SK-N-SH (cell line): ENCODE measurements at regions not wholly inside any gene's neighbourhood (a gene's known extent, or its start where the extent isn't known, plus 50 kb on each side); places are given as distances from the start of the nearest gene placed in this dataset.

Experiments
- FOSL2 ChIP-seq: IDR thresholded peaks from 2 replicates; pipeline ENCODE4 v1.4.0; 2012; ENCODE audit warnings: low read depth, mild to moderate bottlenecking, moderate library complexity, borderline replicate concordance
- YY1 ChIP-seq: IDR thresholded peaks from 2 replicates; pipeline ENCODE4 v1.4.0; 2012; ENCODE audit warnings: low read depth, mild to moderate bottlenecking
- TF ChIP-seq, protein P1 (sequence below): fragments of 200-600 bp; sonication (generic); IDR thresholded peaks from 2 replicates; pipeline ENCODE4 v1.6.1; 2017; ENCODE audit warnings: antibody characterized with exemption, mild to moderate bottlenecking, moderate library complexity
- TF ChIP-seq, protein P2 (sequence below): fragments of 150-350 bp; IDR thresholded peaks from 2 replicates; pipeline ENCODE4 v1.6.1; 2017; ENCODE audit warnings: antibody characterized with exemption, low read length, low read depth, borderline replicate concordance

DNA sequence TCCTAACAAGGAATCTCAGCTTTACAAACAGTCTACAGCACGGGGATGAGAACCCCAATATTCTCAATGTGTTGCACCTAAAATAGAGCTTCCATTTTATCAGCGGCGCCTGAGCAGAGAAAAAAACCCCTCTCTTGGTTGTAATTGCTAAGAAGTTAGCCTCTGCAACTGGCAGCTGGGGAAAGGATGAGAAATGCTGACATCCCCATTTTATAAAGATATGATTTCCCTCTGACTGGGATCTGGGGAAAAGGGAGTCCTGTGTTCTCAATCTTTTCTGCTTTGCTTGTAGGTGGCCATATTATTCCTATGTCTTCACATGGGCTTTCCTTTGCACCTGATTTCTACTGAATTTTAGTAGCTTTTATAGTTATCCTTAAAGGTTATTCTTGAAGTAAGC is 981.4 kb upstream of the DDX18 start:
- TF ChIP-seq, protein P1, sequence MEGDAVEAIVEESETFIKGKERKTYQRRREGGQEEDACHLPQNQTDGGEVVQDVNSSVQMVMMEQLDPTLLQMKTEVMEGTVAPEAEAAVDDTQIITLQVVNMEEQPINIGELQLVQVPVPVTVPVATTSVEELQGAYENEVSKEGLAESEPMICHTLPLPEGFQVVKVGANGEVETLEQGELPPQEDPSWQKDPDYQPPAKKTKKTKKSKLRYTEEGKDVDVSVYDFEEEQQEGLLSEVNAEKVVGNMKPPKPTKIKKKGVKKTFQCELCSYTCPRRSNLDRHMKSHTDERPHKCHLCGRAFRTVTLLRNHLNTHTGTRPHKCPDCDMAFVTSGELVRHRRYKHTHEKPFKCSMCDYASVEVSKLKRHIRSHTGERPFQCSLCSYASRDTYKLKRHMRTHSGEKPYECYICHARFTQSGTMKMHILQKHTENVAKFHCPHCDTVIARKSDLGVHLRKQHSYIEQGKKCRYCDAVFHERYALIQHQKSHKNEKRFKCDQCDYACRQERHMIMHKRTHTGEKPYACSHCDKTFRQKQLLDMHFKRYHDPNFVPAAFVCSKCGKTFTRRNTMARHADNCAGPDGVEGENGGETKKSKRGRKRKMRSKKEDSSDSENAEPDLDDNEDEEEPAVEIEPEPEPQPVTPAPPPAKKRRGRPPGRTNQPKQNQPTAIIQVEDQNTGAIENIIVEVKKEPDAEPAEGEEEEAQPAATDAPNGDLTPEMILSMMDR = no peak
- TF ChIP-seq, protein P2, sequence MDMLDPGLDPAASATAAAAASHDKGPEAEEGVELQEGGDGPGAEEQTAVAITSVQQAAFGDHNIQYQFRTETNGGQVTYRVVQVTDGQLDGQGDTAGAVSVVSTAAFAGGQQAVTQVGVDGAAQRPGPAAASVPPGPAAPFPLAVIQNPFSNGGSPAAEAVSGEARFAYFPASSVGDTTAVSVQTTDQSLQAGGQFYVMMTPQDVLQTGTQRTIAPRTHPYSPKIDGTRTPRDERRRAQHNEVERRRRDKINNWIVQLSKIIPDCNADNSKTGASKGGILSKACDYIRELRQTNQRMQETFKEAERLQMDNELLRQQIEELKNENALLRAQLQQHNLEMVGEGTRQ = no peak
- TF ChIP-seq YY1 = no peak
- no peak for TF ChIP-seq FOSL2
